ENCODE measurements at regions not wholly inside any gene's neighbourhood (a gene's known extent, or its start where the extent isn't known, plus 50 kb on each side); places are given as distances from the start of the nearest gene placed in this dataset.

GRCh38 chr20:47993817-47994216, 208.5 kb upstream of the SULF2 start:
- no peak for DNase-seq (ENCODE audit: low read depth)
- TF ChIP-seq CTCF (IDR thresholded peaks at IDR 0.05; ENCODE audit: low read depth, low read length, missing control alignments): no peak
- no peak overlapping the region for H3K4me3 ChIP-seq (ENCODE audit: low read depth, low read length)

- DNase-seq (ENCODE audit: low read depth): no peak
- no peak overlapping the region for H3K4me3 ChIP-seq (ENCODE audit: low read depth, low read length)
- TF ChIP-seq CTCF (IDR thresholded peaks at IDR 0.05; ENCODE audit: low read depth, low read length, missing control alignments): no peak
Observed at GRCh38 chr20:47993035-47993755, 207.9 kb upstream of the SULF2 start.

GRCh38 chr20:47991875-47992488, 206.7 kb upstream of the SULF2 start:
- DNase-seq (ENCODE audit: low read depth): no peak
- TF ChIP-seq CTCF (IDR thresholded peaks at IDR 0.05; ENCODE audit: low read depth, low read length, missing control alignments): no peak

GRCh38 chr20:47990507-47991150, 205.3 kb upstream of the SULF2 start:
- no peak for DNase-seq (ENCODE audit: low read depth)
- TF ChIP-seq CTCF (IDR thresholded peaks at IDR 0.05; ENCODE audit: low read depth, low read length, missing control alignments): no peak
- H3K4me3 ChIP-seq (ENCODE audit: low read depth, low read length): no peak overlapping the region

More at GRCh38 chr20:47991875-47992488, 206.7 kb upstream of the SULF2 start:
- H3K4me3 ChIP-seq (ENCODE audit: low read depth, low read length): no peak overlapping the region

- no peak for TF ChIP-seq CTCF (IDR thresholded peaks at IDR 0.05; ENCODE audit: low read depth, low read length, missing control alignments)
- no peak for DNase-seq (ENCODE audit: low read depth)
- no peak overlapping the region for H3K4me3 ChIP-seq (ENCODE audit: low read depth, low read length)
Observed at GRCh38 chr20:47989957-47990356, 204.7 kb upstream of the SULF2 start.

GRCh38 chr20:47988676-47989075, 203.4 kb upstream of the SULF2 start:
- H3K4me3 ChIP-seq (ENCODE audit: low read depth, low read length): no peak overlapping the region
- no peak for DNase-seq (ENCODE audit: low read depth)
- TF ChIP-seq CTCF (IDR thresholded peaks at IDR 0.05; ENCODE audit: low read depth, low read length, missing control alignments): no peak

Measured in GM12864 (cell line).